C4-2B (cell line): ENCODE measurements at regions not wholly inside any gene's neighbourhood (a gene's known extent, or its start where the extent isn't known, plus 50 kb on each side); places are given as distances from the start of the nearest gene placed in this dataset.

ENCODE experiments used
- ZFX ChIP-seq: fragments of 450-650 bp; IDR thresholded peaks from 2 replicates; pipeline ENCODE4 v1.6.1; 2017
- TF ChIP-seq, protein P1 (sequence below): fragments of 450-650 bp; conservative IDR thresholded peaks from 2 replicates; pipeline ENCODE4 v1.5.1; 2017; ENCODE audit warnings: mild to moderate bottlenecking

DNA sequence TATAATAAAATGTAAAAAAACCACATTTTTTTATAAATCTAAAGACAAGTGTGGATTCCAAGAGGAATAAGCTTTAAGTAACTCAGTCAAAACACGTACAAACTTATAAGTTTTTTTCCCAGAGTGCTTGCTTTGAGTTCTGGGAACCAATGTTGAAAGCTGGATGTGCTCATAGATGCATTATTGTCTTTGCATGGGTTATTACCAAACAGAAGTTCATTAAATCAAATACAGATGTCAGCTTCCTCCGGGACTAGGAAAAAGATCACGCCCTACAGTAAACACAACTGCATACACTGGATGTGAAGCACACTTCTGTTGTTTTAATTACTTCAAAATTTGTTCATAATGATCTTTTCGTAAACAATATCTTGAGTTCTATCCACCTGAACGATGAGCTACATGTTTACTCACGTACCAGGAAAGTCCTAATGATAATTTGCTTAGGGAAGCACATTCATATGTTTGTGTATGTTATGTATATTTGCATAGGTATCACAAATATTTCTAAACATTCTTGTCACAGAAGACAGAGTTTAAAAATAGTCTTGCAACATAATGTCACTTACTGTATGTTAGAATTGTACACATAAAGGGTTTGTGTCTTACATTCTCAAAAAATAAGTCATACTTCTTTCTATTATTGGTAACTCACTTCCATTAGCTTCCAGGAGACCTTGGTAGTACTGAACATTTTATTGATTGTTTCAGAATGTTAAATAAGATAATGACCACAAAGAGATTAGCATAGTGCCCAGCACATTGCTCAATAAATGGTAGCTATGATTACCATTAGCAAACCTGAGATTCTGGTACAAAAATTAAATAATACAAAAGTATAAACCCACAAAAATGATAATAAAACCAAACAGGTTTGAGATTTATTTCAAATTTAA, 427.4 kb downstream of the CETN3 start:
- TF ChIP-seq, protein P1, sequence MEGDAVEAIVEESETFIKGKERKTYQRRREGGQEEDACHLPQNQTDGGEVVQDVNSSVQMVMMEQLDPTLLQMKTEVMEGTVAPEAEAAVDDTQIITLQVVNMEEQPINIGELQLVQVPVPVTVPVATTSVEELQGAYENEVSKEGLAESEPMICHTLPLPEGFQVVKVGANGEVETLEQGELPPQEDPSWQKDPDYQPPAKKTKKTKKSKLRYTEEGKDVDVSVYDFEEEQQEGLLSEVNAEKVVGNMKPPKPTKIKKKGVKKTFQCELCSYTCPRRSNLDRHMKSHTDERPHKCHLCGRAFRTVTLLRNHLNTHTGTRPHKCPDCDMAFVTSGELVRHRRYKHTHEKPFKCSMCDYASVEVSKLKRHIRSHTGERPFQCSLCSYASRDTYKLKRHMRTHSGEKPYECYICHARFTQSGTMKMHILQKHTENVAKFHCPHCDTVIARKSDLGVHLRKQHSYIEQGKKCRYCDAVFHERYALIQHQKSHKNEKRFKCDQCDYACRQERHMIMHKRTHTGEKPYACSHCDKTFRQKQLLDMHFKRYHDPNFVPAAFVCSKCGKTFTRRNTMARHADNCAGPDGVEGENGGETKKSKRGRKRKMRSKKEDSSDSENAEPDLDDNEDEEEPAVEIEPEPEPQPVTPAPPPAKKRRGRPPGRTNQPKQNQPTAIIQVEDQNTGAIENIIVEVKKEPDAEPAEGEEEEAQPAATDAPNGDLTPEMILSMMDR = no peak
- TF ChIP-seq ZFX = no peak
